ENCODE measurements at regions not wholly inside any gene's neighbourhood (a gene's known extent, or its start where the extent isn't known, plus 50 kb on each side); places are given as distances from the start of the nearest gene placed in this dataset.

- DNase-seq (no peak), ATAC-seq (ENCODE audit: insufficient read depth, low FRiP score) (no peak)
- Histone ChIP-seq H3K27ac (ENCODE audit: low read depth in 1 of 2, low read length in 1 of 2) (peak overlapping the region in 1 of 2 donors; percentile 51), H3K4me1 (ENCODE audit: control insufficient read depth in 5 of 5, insufficient read depth in 5 of 5, low read length in 5 of 5) (peaks cover 0 to 22% (median 0%) of the 10 kb centered on the region in 5 donors), H3K27me3 (ENCODE audit: control insufficient read depth in 3 of 3, insufficient read depth in 3 of 3, low read length in 2 of 3) (no peaks in the 10 kb centered on the region), H3K9me3 (ENCODE audit: control insufficient read depth in 4 of 4, insufficient read depth in 3 of 4, low read length in 3 of 4) (no peaks in the 10 kb centered on the region), H3K36me3 (ENCODE audit: control insufficient read depth in 4 of 4, insufficient read depth in 4 of 4, low read length in 4 of 4) (no peaks in the 10 kb centered on the region), H3K9ac (ENCODE audit: insufficient read depth in 1 of 2, low read length in 2 of 2) (no peak overlapping the region), H3K4me3 (no peak overlapping the region)
- WGBS, 2 donors, result 96 to 100% methylated on average over 1 of the region's 1 CpG
- TF ChIP-seq CTCF (IDR thresholded peaks at IDR 0.05; ENCODE audit: control extremely low read depth, extremely low read depth), result no peak
These were observed 274.2 kb upstream of the E2F7 start for GRCh38 chr12:77339610-77340009.

GRCh38 chr12:77337362-77337761 is 272.0 kb upstream of the E2F7 start:
- ATAC-seq (ENCODE audit: insufficient read depth, low FRiP score), result no peak
- 70 to 77% methylated on average over 5 of the region's 5 CpGs for WGBS, 2 donors
- Histone ChIP-seq H3K9ac (ENCODE audit: insufficient read depth in 1 of 2, low read length in 2 of 2) (no peak overlapping the region), H3K27ac (ENCODE audit: low read depth in 1 of 2, low read length in 1 of 2) (no peak overlapping the region), H3K27me3 (ENCODE audit: control insufficient read depth in 3 of 3, insufficient read depth in 3 of 3, low read length in 2 of 3) (peaks cover 0 to 3% (median 0%) of the 10 kb centered on the region in 3 donors), H3K36me3 (ENCODE audit: control insufficient read depth in 4 of 4, insufficient read depth in 4 of 4, low read length in 4 of 4) (no peaks in the 10 kb centered on the region), H3K4me3 (no peak overlapping the region), H3K4me1 (ENCODE audit: control insufficient read depth in 5 of 5, insufficient read depth in 5 of 5, low read length in 5 of 5) (peaks cover 0 to 8% (median 0%) of the 10 kb centered on the region in 5 donors), H3K9me3 (ENCODE audit: control insufficient read depth in 4 of 4, insufficient read depth in 3 of 4, low read length in 3 of 4) (no peaks in the 10 kb centered on the region)
- TF ChIP-seq CTCF (IDR thresholded peaks at IDR 0.05; ENCODE audit: control extremely low read depth, extremely low read depth), result no peak
- DNase-seq, result no peak

- TF ChIP-seq CTCF (IDR thresholded peaks at IDR 0.05; ENCODE audit: control extremely low read depth, extremely low read depth), result no peak
- ATAC-seq (ENCODE audit: insufficient read depth, low FRiP score), result no peak
- H3K9ac ChIP-seq (ENCODE audit: insufficient read depth in 1 of 2, low read length in 2 of 2), result no peak overlapping the region
These were observed 269.4 kb upstream of the E2F7 start for GRCh38 chr12:77334806-77335205.

GRCh38 chr12:77328326-77328725 is 263.0 kb upstream of the E2F7 start:
- Histone ChIP-seq H3K9ac (ENCODE audit: insufficient read depth in 1 of 2, low read length in 2 of 2) (no peak overlapping the region), H3K27ac (ENCODE audit: low read depth in 1 of 2, low read length in 1 of 2) (peak overlapping the region in 1 of 2 donors; percentile 4), H3K9me3 (ENCODE audit: control insufficient read depth in 4 of 4, insufficient read depth in 3 of 4, low read length in 3 of 4) (no peaks in the 10 kb centered on the region), H3K4me3 (no peak overlapping the region), H3K36me3 (ENCODE audit: control insufficient read depth in 4 of 4, insufficient read depth in 4 of 4, low read length in 4 of 4) (no peaks in the 10 kb centered on the region), H3K27me3 (ENCODE audit: control insufficient read depth in 3 of 3, insufficient read depth in 3 of 3, low read length in 2 of 3) (peaks cover 0 to 34% (median 27%) of the 10 kb centered on the region in 3 donors), H3K4me1 (ENCODE audit: control insufficient read depth in 5 of 5, insufficient read depth in 5 of 5, low read length in 5 of 5) (peaks cover 0 to 4% (median 1%) of the 10 kb centered on the region in 5 donors)
- no peak for TF ChIP-seq CTCF (IDR thresholded peaks at IDR 0.05; ENCODE audit: control extremely low read depth, extremely low read depth)
- DNase-seq (no peak), ATAC-seq (ENCODE audit: insufficient read depth, low FRiP score) (no peak)
- WGBS, 2 donors, result 83 to 84% methylated on average over 7 of the region's 7 CpGs

More at GRCh38 chr12:77334806-77335205, 269.4 kb upstream of the E2F7 start:
- DNase-seq, result no peak
- H3K4me1 ChIP-seq (ENCODE audit: control insufficient read depth in 5 of 5, insufficient read depth in 5 of 5, low read length in 5 of 5), result peaks cover 0 to 2% (median 0%) of the 10 kb centered on the region in 5 donors
- WGBS, 2 donors, result 62 to 91% methylated on average over 2 of the region's 2 CpGs
- H3K36me3 ChIP-seq (ENCODE audit: control insufficient read depth in 4 of 4, insufficient read depth in 4 of 4, low read length in 4 of 4), result no peaks in the 10 kb centered on the region
- no peak overlapping the region for H3K4me3 ChIP-seq
- H3K9me3 ChIP-seq (ENCODE audit: control insufficient read depth in 4 of 4, insufficient read depth in 3 of 4, low read length in 3 of 4), result no peaks in the 10 kb centered on the region
- peaks cover 0 to 3% (median 0%) of the 10 kb centered on the region in 3 donors for H3K27me3 ChIP-seq (ENCODE audit: control insufficient read depth in 3 of 3, insufficient read depth in 3 of 3, low read length in 2 of 3)
- H3K27ac ChIP-seq (ENCODE audit: low read depth in 1 of 2, low read length in 1 of 2), result no peak overlapping the region

Data from lung (tissue), 11 donors.